Esophagus (tissue), 2 donors: ENCODE measurements at regions not wholly inside any gene's neighbourhood (a gene's known extent, or its start where the extent isn't known, plus 50 kb on each side); places are given as distances from the start of the nearest gene placed in this dataset.

Experiments used
- H3K27ac ChIP-seq, 2 donors: one replicate each; pipeline ENCODE4 v1.5.1; 2013; ENCODE audit warnings: low read depth in 2 of 2, mild to moderate bottlenecking in 2 of 2, inconsistent platforms in 1 of 2, low read length in 1 of 2, moderate library complexity in 1 of 2
- H3K27me3 ChIP-seq, 2 donors: one replicate each; pipeline ENCODE4 v1.6.1; 2013; ENCODE audit warnings: low read length in 2 of 2, control low read depth in 1 of 2, mild to moderate bottlenecking in 1 of 2; ENCODE audit not compliant: insufficient read depth in 2 of 2, control insufficient read depth in 1 of 2
- H3K36me3 ChIP-seq, 2 donors: one replicate each; pipeline ENCODE4 v1.6.1; 2013; ENCODE audit warnings: low read length in 1 of 2; ENCODE audit not compliant: control insufficient read depth in 2 of 2, insufficient read depth in 2 of 2
- H3K4me1 ChIP-seq, 2 donors: one replicate each; pipeline ENCODE4 v1.6.1; 2013; ENCODE audit warnings: low read length in 1 of 2; ENCODE audit not compliant: control insufficient read depth in 2 of 2, insufficient read depth in 2 of 2
- H3K4me3 ChIP-seq, 2 donors: one replicate each; pipeline ENCODE4 v1.5.1; 2013; ENCODE audit warnings: low read length in 2 of 2, mild to moderate bottlenecking in 2 of 2, low read depth in 1 of 2, moderate library complexity in 1 of 2
- H3K9me3 ChIP-seq, 2 donors: one replicate each; pipeline ENCODE4 v1.6.1; 2013; ENCODE audit warnings: mild to moderate bottlenecking in 2 of 2, low read depth in 1 of 2, low read length in 1 of 2, moderate library complexity in 1 of 2; ENCODE audit not compliant: control insufficient read depth in 2 of 2, insufficient read depth in 1 of 2
- WGBS, 2 donors: extraction: QIAGEN DNeasy Blood & Tissue Kit; methylation state at CpG; one replicate each; pipeline ENCODE4 v1.1.7; 2013; 5-methylcytosine and 5-hydroxymethylcytosine counted together
- donor health status: healthy with polysubstance abuse.
- donor health status: Bipolar disorder and iron deficiency.

GRCh38 chr6:113392551-113393055, 464.5 kb upstream of the MARCKS start:
- H3K4me3 ChIP-seq: no peak overlapping the region
- no peaks in the 10 kb centered on the region for H3K9me3 ChIP-seq
- WGBS, 2 donors: 83 to 85% methylated on average over 3 of the region's 3 CpGs
- H3K36me3 ChIP-seq: no peaks in the 10 kb centered on the region
- no peaks in the 10 kb centered on the region for H3K4me1 ChIP-seq
- no peak overlapping the region for H3K27ac ChIP-seq
- H3K27me3 ChIP-seq: no peaks in the 10 kb centered on the region

- no peaks in the 10 kb centered on the region for H3K36me3 ChIP-seq
- no peak overlapping the region for H3K4me3 ChIP-seq
- 89 to 92% methylated on average over 4 of the region's 4 CpGs for WGBS, 2 donors
These were observed 462.9 kb upstream of the MARCKS start for GRCh38 chr6:113394216-113394615.

DNA sequence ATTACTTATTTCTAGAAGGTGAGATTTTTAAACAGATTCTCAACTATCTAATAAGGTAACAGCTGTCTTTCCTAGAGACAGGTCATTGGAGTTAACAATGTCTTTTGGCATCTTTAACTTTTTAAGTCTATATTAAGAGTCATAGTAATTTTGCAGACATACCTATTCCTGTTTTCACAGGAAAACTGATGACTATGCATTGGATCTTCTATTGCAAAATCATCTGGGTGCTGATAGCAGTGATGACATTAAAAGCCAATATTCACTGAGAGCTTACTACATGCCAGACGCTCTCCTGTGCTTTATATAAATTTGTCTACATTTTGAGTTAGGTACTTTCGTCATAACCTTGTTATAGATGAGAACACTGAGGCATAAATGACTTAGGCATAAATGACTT, 462.4 kb upstream of the MARCKS start:
- Histone ChIP-seq H3K36me3 (no peaks in the 10 kb centered on the region), H3K27ac (no peak overlapping the region), H3K4me3 (no peak overlapping the region), H3K27me3 (no peaks in the 10 kb centered on the region), H3K9me3 (no peaks in the 10 kb centered on the region), H3K4me1 (no peaks in the 10 kb centered on the region)
- WGBS, 2 donors: 94 to 96% methylated on average over 2 of the region's 2 CpGs

More at GRCh38 chr6:113394216-113394615, 462.9 kb upstream of the MARCKS start:
- Histone ChIP-seq H3K27me3 (no peaks in the 10 kb centered on the region), H3K4me1 (no peaks in the 10 kb centered on the region), H3K27ac (no peak overlapping the region), H3K9me3 (no peaks in the 10 kb centered on the region)

- WGBS, 2 donors: 58 to 86% methylated on average over 2 of the region's 2 CpGs
These were observed 460.4 kb upstream of the MARCKS start for GRCh38 chr6:113396730-113397129.

GRCh38 chr6:113397236-113397635, 459.9 kb upstream of the MARCKS start:
- Histone ChIP-seq H3K27me3 (no peaks in the 10 kb centered on the region), H3K9me3 (no peaks in the 10 kb centered on the region), H3K4me3 (no peak overlapping the region), H3K4me1 (no peaks in the 10 kb centered on the region), H3K27ac (no peak overlapping the region), H3K36me3 (no peaks in the 10 kb centered on the region)
- WGBS, 2 donors: 78 to 86% methylated on average over 3 of the region's 3 CpGs

More at GRCh38 chr6:113396730-113397129, 460.4 kb upstream of the MARCKS start:
- Histone ChIP-seq H3K27me3 (no peaks in the 10 kb centered on the region), H3K36me3 (no peaks in the 10 kb centered on the region), H3K9me3 (no peaks in the 10 kb centered on the region), H3K4me1 (no peaks in the 10 kb centered on the region), H3K27ac (no peak overlapping the region), H3K4me3 (no peak overlapping the region)

GRCh38 chr6:113401231-113401630, 455.9 kb upstream of the MARCKS start:
- H3K4me1 ChIP-seq: peaks cover 0 to 1% of the 10 kb centered on the region in 2 donors
- H3K27me3 ChIP-seq: no peaks in the 10 kb centered on the region
- H3K9me3 ChIP-seq: no peaks in the 10 kb centered on the region
- H3K36me3 ChIP-seq: no peaks in the 10 kb centered on the region
- no peak overlapping the region for H3K27ac ChIP-seq
- 74 to 80% methylated on average over 2 of the region's 2 CpGs for WGBS, 2 donors
- H3K4me3 ChIP-seq: no peak overlapping the region

GRCh38 chr6:113402544-113402943, 454.6 kb upstream of the MARCKS start:
- Histone ChIP-seq H3K36me3 (no peaks in the 10 kb centered on the region), H3K4me3 (no peak overlapping the region), H3K4me1 (peaks cover 0 to 3% of the 10 kb centered on the region in 2 donors), H3K27ac (no peak overlapping the region), H3K9me3 (no peaks in the 10 kb centered on the region), H3K27me3 (no peaks in the 10 kb centered on the region)
- WGBS, 2 donors: 72 to 74% methylated on average over 1 of the region's 1 CpG

DNA sequence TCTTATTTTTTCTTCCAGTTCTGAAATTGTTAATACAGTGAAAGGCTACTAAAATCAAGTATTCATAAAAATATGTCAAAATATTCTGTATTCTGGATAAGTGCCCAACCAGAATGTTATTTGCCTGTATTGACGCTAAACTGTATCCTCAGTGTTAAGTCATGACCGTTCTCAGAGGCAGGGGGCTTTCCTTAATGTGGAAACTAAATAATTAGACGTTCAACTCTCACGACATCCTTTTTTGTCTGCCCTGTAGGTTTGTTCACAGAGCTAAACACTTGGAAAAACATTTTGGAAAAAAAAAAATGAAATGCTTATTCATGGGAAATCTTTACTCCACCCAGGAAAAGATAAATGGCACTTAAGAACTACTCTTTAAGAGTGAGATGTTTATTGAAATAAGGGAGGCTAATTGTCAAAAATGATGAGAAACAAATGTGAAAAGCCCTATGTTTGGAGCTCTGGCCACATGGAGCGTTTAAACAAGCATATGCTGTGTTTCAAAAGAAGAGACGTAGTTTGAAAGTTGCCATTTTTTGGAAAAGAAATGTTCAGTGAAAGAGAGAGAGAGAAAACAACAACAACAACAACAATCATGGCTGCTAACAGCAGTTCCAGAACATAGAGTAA, 453.1 kb upstream of the MARCKS start:
- 72 to 73% methylated on average over 6 of the region's 6 CpGs for WGBS, 2 donors
- no peaks in the 10 kb centered on the region for H3K9me3 ChIP-seq
- no peak overlapping the region for H3K27ac ChIP-seq

DNA sequence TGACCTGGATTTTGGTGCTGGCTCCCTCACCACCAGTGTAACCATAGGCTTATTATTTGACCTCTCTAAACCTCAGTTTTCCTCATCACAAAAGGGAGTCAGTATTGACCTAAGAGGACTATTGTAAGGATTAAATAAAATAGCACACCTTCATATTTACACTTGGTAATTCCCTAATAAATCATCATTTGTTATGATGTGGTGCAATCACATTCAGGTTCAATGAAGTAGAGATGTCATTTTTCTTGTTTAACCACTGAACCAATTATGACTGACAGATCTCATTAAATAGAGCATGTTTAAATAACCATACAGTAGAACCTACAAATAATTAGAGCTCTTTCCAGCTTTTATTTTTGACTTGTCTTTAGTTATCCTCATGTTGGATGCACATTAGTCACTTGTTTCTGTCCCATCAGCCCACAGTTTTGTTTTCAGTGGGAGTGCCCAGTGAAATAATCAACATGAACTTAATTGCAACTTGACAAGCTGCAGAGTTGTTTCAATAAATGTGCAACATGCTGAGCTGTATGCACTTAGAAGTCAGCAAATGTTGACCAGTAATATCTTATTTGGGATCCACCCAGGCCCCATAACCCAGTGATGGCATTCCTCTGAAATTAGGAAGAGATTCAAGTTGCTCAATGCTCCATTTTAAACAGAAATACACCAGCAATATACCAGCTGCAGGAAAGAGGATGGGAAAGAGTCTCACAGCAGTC, 451.7 kb upstream of the MARCKS start:
- Histone ChIP-seq H3K9me3 (no peaks in the 10 kb centered on the region), H3K27ac (no peak overlapping the region), H3K4me1 (peaks cover 0 to 3% of the 10 kb centered on the region in 2 donors), H3K27me3 (no peaks in the 10 kb centered on the region), H3K36me3 (no peaks in the 10 kb centered on the region), H3K4me3 (no peak overlapping the region)

More for the DNA sequence above, 453.1 kb upstream of the MARCKS start:
- Histone ChIP-seq H3K4me3 (no peak overlapping the region), H3K4me1 (peaks cover 0 to 3% of the 10 kb centered on the region in 2 donors), H3K27me3 (no peaks in the 10 kb centered on the region), H3K36me3 (no peaks in the 10 kb centered on the region)
